ENCODE measurements at regions not wholly inside any gene's neighbourhood (a gene's known extent, or its start where the extent isn't known, plus 50 kb on each side); places are given as distances from the start of the nearest gene placed in this dataset.

DNA sequence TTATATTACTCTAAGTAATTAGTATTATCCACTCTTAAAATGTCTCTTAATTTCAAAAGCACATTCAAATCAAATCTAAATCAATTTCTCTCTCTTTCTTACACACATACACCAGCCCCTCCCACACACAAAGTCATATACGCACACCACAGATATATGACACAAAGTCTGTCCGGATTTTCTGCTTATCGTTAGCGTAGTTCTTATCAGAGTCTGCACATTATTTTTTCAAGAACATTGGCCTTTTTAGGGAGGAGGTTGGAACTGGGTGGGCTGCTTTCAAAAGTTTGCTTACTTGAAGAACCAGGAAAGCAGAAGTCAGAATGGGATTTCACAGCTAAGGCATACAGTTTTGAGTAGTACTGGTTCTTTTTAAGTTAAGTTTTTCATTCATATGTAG lies 387.6 kb upstream of the CHRM2 start:
- TF ChIP-seq POLR2A (IDR thresholded peaks at IDR 0.05) (no peak), POLR2AphosphoS5 (IDR thresholded peaks at IDR 0.05) (no peak)
- TF ChIP-seq, protein P1, sequence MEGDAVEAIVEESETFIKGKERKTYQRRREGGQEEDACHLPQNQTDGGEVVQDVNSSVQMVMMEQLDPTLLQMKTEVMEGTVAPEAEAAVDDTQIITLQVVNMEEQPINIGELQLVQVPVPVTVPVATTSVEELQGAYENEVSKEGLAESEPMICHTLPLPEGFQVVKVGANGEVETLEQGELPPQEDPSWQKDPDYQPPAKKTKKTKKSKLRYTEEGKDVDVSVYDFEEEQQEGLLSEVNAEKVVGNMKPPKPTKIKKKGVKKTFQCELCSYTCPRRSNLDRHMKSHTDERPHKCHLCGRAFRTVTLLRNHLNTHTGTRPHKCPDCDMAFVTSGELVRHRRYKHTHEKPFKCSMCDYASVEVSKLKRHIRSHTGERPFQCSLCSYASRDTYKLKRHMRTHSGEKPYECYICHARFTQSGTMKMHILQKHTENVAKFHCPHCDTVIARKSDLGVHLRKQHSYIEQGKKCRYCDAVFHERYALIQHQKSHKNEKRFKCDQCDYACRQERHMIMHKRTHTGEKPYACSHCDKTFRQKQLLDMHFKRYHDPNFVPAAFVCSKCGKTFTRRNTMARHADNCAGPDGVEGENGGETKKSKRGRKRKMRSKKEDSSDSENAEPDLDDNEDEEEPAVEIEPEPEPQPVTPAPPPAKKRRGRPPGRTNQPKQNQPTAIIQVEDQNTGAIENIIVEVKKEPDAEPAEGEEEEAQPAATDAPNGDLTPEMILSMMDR (IDR thresholded peaks at IDR 0.05 in 8 of 11, conservative IDR thresholded peaks at IDR 0.05 in 3 of 11), result no peak
